ENCODE measurements at regions not wholly inside any gene's neighbourhood (a gene's known extent, or its start where the extent isn't known, plus 50 kb on each side); places are given as distances from the start of the nearest gene placed in this dataset.

DNA sequence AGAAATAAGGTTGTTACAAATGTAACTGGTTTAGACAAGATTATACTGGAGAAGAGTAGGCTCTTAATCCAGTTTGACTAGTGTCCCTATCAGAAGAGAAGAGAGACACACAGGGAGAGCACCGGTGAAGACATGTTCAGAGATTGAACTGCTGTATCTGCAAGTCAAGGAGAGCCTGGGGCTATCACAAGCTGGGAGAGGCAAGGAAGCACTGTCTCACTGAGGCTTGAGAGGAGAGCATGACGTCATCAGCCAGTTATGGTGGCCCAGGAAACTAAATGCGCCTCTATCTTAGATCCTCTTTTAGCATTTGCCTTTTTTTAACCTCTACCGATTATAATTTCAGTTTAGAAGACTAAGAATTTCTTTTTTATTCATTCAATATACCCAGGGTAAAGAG lies 583.4 kb downstream of the TRAM1L1 start:
- no peak for TF ChIP-seq EZH2 (IDR thresholded peaks at IDR 0.05; ENCODE audit: insufficient read depth, poor library complexity, severe bottlenecking)
- TF ChIP-seq EZH2phosphoT487 (IDR thresholded peaks at IDR 0.05; ENCODE audit: insufficient read depth, low read depth) = no peak

All from GM23248 (cell line).